GM21825 (cell line): ENCODE measurements at regions not wholly inside any gene's neighbourhood (a gene's known extent, or its start where the extent isn't known, plus 50 kb on each side); places are given as distances from the start of the nearest gene placed in this dataset.

Experiments
- ATAC-seq: cut with Tn5 transposase; IDR thresholded peaks from one replicate; pipeline ENCODE4 v1.9.1; 2021; ENCODE audit warnings: mild to moderate bottlenecking, moderate library complexity; ENCODE audit not compliant: unreplicated experiment

GRCh38 chr2:207403141-207403540, 126.6 kb upstream of the CREB1 start:
- ATAC-seq, result no peak

- ATAC-seq, result no peak
Measured at GRCh38 chr2:207403950-207404349, 125.8 kb upstream of the CREB1 start.

GRCh38 chr2:207405150-207405549, 124.6 kb upstream of the CREB1 start:
- ATAC-seq, result no peak

- ATAC-seq, result peak; percentile 95
Measured at GRCh38 chr2:207408086-207408794, 121.5 kb upstream of the CREB1 start.

GRCh38 chr2:207409517-207409916, 120.2 kb upstream of the CREB1 start:
- no peak for ATAC-seq

- no peak for ATAC-seq
Measured at GRCh38 chr2:207412787-207413310, 116.9 kb upstream of the CREB1 start.

- no peak for ATAC-seq
Measured at GRCh38 chr2:207413376-207413907, 116.3 kb upstream of the CREB1 start.

GRCh38 chr2:207416111-207416510, 113.7 kb upstream of the CREB1 start:
- ATAC-seq, result no peak

GRCh38 chr2:207416900-207417299, 112.9 kb upstream of the CREB1 start:
- no peak for ATAC-seq

GRCh38 chr2:207417301-207417718, 112.5 kb upstream of the CREB1 start:
- no peak for ATAC-seq

GRCh38 chr2:207418419-207418818, 111.3 kb upstream of the CREB1 start:
- no peak for ATAC-seq

- ATAC-seq, result no peak
Measured at GRCh38 chr2:207419331-207419730, 110.4 kb upstream of the CREB1 start.

GRCh38 chr2:207421671-207422070, 108.1 kb upstream of the CREB1 start:
- no peak for ATAC-seq

GRCh38 chr2:207422380-207422779, 107.4 kb upstream of the CREB1 start:
- ATAC-seq, result no peak

- ATAC-seq, result peak; percentile 97
Measured at GRCh38 chr2:207423886-207424285, 105.9 kb upstream of the CREB1 start.

GRCh38 chr2:207427986-207428385, 101.8 kb upstream of the CREB1 start:
- no peak for ATAC-seq

GRCh38 chr2:207428573-207428972, 101.2 kb upstream of the CREB1 start:
- no peak for ATAC-seq

- ATAC-seq, result no peak
Measured at GRCh38 chr2:207432453-207432852, 97.3 kb upstream of the CREB1 start.

- ATAC-seq, result no peak
Measured at GRCh38 chr2:207434306-207434705, 95.5 kb upstream of the CREB1 start.

- ATAC-seq, result no peak
Measured at GRCh38 chr2:207434899-207435465, 94.8 kb upstream of the CREB1 start.

GRCh38 chr2:207437136-207437523, 92.6 kb upstream of the CREB1 start:
- no peak for ATAC-seq

GRCh38 chr2:207437524-207438143, 92.1 kb upstream of the CREB1 start:
- no peak for ATAC-seq
